Inflammatory macrophage treated with lipopolysaccharide for 1 hour (primary cell): ENCODE measurements at regions not wholly inside any gene's neighbourhood (a gene's known extent, or its start where the extent isn't known, plus 50 kb on each side); places are given as distances from the start of the nearest gene placed in this dataset.
A peak's percentile ranks its signal among the peaks of the same experiment; 100 is the strongest.

Source experiments
- DNase-seq, 2 donors: peaks; one replicate each; pipeline ENCODE4 v3.0.0-alpha.2; 2020 to 2022

- DNase-seq: no peak
Observed at GRCh38 chr9:107691664-107692063, 202.1 kb upstream of the KLF4 start.

- DNase-seq: no peak
Observed at GRCh38 chr9:107690021-107690420, 200.5 kb upstream of the KLF4 start.

GRCh38 chr9:107688728-107689127 is 199.2 kb upstream of the KLF4 start:
- DNase-seq: no peak

- DNase-seq: no peak
Observed at GRCh38 chr9:107685901-107686300, 196.3 kb upstream of the KLF4 start.

- DNase-seq: no peak
Observed at GRCh38 chr9:107685376-107685775, 195.8 kb upstream of the KLF4 start.

- DNase-seq: peak; percentile 21 to 31
Observed at GRCh38 chr9:107684224-107684623, 194.7 kb upstream of the KLF4 start.

GRCh38 chr9:107683566-107683965 is 194.0 kb upstream of the KLF4 start:
- DNase-seq: peak; percentile 55 to 59

GRCh38 chr9:107681988-107682387 is 192.4 kb upstream of the KLF4 start:
- DNase-seq: no peak

GRCh38 chr9:107675351-107676259 is 186.0 kb upstream of the KLF4 start:
- DNase-seq: peak; percentile 76 to 96

GRCh38 chr9:107674721-107675277 is 185.2 kb upstream of the KLF4 start:
- peak; percentile 71 to 79 for DNase-seq

- DNase-seq: peak in 1 of 2 donors; percentile 37
Observed at GRCh38 chr9:107673861-107674720, 184.5 kb upstream of the KLF4 start.

GRCh38 chr9:107671588-107671987 is 182.0 kb upstream of the KLF4 start:
- DNase-seq: no peak

GRCh38 chr9:107669422-107669821 is 179.9 kb upstream of the KLF4 start:
- no peak for DNase-seq

GRCh38 chr9:107667231-107668070 is 177.9 kb upstream of the KLF4 start:
- DNase-seq: peak; percentile 29 to 32

- no peak for DNase-seq
Observed at GRCh38 chr9:107665057-107665456, 175.5 kb upstream of the KLF4 start.

GRCh38 chr9:107660976-107661375 is 171.4 kb upstream of the KLF4 start:
- DNase-seq: no peak

- no peak for DNase-seq
Observed at GRCh38 chr9:107653263-107653821, 163.8 kb upstream of the KLF4 start.

- DNase-seq: no peak
Observed at GRCh38 chr9:107650995-107651394, 161.4 kb upstream of the KLF4 start.

GRCh38 chr9:107650321-107650720 is 160.8 kb upstream of the KLF4 start:
- DNase-seq: no peak

- DNase-seq: no peak
Observed at GRCh38 chr9:107648153-107648715, 158.7 kb upstream of the KLF4 start.

GRCh38 chr9:107647611-107648010 is 158.0 kb upstream of the KLF4 start:
- DNase-seq: no peak

- DNase-seq: no peak
Observed at GRCh38 chr9:107647141-107647540, 157.6 kb upstream of the KLF4 start.
